ENCODE measurements at regions not wholly inside any gene's neighbourhood (a gene's known extent, or its start where the extent isn't known, plus 50 kb on each side); places are given as distances from the start of the nearest gene placed in this dataset.

DNA sequence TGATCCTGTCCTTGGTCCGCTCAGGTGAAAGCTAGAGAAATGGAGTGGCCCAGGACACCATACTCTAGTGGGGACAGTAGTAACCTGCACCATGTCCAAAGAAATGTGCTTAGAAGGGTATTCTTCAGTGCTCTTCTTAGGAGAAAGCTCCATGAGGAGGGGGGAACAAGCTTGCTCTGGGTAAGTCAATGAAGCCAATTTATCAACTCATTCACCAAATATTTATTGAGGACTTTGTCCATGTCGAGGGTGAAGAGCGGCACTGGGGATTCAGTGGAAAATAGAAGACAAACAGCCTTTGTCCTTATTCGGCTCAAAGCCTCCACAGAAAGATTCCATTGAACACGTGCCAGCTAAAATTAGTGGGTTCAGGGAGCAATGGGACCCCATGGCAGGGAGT is 677.8 kb downstream of the BCL11B start:
- intact Hi-C loops (cut with DNase I) = no loop called here
- H3K27ac ChIP-seq = no peak overlapping the region
- H3K4me1 ChIP-seq = no peaks in the 10 kb centered on the region
- no peak overlapping the region for H3K4me3 ChIP-seq
- H3K9me3 ChIP-seq = no peaks in the 10 kb centered on the region
- H3K36me3 ChIP-seq = no peaks in the 10 kb centered on the region
- no peak overlapping the region for H3K9ac ChIP-seq (ENCODE audit: low read depth in 2 of 2, low read length in 2 of 2)
- DNase-seq = no peak
- no peaks in the 10 kb centered on the region for H3K27me3 ChIP-seq
- TF ChIP-seq, protein P1, sequence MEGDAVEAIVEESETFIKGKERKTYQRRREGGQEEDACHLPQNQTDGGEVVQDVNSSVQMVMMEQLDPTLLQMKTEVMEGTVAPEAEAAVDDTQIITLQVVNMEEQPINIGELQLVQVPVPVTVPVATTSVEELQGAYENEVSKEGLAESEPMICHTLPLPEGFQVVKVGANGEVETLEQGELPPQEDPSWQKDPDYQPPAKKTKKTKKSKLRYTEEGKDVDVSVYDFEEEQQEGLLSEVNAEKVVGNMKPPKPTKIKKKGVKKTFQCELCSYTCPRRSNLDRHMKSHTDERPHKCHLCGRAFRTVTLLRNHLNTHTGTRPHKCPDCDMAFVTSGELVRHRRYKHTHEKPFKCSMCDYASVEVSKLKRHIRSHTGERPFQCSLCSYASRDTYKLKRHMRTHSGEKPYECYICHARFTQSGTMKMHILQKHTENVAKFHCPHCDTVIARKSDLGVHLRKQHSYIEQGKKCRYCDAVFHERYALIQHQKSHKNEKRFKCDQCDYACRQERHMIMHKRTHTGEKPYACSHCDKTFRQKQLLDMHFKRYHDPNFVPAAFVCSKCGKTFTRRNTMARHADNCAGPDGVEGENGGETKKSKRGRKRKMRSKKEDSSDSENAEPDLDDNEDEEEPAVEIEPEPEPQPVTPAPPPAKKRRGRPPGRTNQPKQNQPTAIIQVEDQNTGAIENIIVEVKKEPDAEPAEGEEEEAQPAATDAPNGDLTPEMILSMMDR (IDR thresholded peaks at IDR 0.05) = no peak

DNA sequence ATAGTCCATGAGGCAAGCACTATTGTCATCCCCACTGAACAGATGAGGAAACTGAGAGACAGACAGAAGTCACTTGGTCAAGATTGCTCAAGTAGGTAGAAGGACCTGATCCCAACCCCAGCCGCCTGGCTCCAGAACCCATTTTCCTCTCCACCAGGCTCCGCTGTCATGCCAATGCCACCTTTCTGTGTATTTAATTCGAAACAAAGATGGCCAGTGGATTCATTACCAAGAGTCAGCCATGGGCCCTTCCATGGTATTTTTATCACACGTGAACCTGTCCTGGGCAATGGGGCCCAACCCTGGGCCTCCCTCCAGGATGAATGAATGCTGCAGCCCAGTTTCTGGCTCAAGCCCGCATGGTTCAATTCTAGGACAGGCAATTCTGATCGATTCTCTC is 673.4 kb downstream of the BCL11B start:
- DNase-seq = no peak
- Histone ChIP-seq H3K9me3 (no peaks in the 10 kb centered on the region), H3K4me1 (no peaks in the 10 kb centered on the region), H3K4me3 (no peak overlapping the region), H3K36me3 (no peaks in the 10 kb centered on the region), H3K9ac (ENCODE audit: low read depth in 2 of 2, low read length in 2 of 2) (no peak overlapping the region), H3K27me3 (no peaks in the 10 kb centered on the region), H3K27ac (no peak overlapping the region)
- intact Hi-C loops (cut with DNase I) = no loop called here
- TF ChIP-seq, protein P1 (IDR thresholded peaks at IDR 0.05) = no peak

DNA sequence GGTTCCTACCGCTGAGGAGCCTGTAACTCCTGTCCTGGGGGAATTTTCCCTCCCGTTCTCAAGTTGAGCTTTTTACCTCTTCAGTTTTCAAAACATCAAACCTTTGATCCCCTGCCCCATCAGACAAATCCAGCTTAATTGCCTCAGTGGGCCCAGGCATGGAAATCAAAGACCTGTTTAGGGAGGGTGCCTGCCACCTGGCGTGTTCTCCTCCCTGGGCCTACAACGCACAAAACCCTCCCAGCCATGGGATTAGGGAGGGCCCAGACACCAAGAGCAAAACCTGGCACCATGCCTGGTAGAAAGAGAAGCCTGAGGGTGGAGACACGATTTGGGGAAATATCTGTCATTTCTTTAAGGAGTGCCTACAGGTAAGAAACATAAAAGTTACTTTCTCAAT is 672.9 kb downstream of the BCL11B start:
- TF ChIP-seq, protein P1 (IDR thresholded peaks at IDR 0.05) = no peak
- intact Hi-C loops (cut with DNase I) = no loop called here
- Histone ChIP-seq H3K27ac (no peak overlapping the region), H3K36me3 (no peaks in the 10 kb centered on the region), H3K27me3 (no peaks in the 10 kb centered on the region), H3K9me3 (no peaks in the 10 kb centered on the region), H3K4me1 (no peaks in the 10 kb centered on the region), H3K4me3 (no peak overlapping the region), H3K9ac (ENCODE audit: low read depth in 2 of 2, low read length in 2 of 2) (no peak overlapping the region)
- DNase-seq = no peak

DNA sequence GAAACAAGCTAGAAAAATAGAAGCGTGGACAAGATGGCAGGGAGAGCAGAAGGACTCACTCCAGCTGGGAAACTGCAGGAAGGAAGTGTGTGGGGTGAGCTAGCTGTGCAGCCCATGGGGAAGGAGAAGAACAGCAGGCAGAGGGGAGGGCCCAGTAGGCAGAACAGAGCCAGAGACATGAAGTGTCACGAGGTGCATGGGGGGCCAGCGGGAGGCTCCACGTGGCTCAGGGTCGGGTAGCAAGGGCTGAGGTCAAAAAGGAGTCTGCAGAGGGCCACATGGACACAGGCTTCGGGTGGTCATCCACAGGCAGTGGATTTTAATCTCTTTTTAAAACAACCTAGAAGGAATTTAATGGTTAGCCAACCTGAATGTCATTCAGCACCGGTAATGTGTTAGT is 669.0 kb downstream of the BCL11B start:
- H3K9me3 ChIP-seq = no peaks in the 10 kb centered on the region
- H3K4me1 ChIP-seq = no peaks in the 10 kb centered on the region
- H3K4me3 ChIP-seq = no peak overlapping the region
- intact Hi-C loops (cut with DNase I) = no loop called here
- H3K36me3 ChIP-seq = no peaks in the 10 kb centered on the region
- TF ChIP-seq, protein P1 (IDR thresholded peaks at IDR 0.05) = no peak
- no peak overlapping the region for H3K27ac ChIP-seq
- no peak for DNase-seq
- no peak overlapping the region for H3K9ac ChIP-seq (ENCODE audit: low read depth in 2 of 2, low read length in 2 of 2)
- H3K27me3 ChIP-seq = no peaks in the 10 kb centered on the region

DNA sequence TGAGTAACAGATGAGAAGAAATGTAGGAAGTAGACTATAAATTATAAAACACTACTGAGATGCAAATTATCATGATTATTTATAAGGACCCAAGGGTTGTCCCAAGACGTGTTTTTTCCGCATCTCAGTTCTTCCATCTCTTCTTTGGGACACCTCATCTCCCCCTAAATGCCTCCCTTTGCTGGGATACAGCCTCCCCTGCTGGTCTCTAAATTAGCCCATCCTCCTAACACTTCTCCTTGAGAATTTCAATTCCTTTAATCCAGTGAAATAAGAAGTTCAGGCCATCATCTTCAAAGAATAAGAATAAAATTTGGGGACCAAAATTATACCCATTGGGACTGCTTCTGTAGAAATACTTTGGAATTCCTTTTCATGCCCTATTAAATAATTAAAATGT is 667.0 kb downstream of the BCL11B start:
- TF ChIP-seq, protein P1 (IDR thresholded peaks at IDR 0.05) = no peak
- Histone ChIP-seq H3K9me3 (no peaks in the 10 kb centered on the region), H3K27ac (no peak overlapping the region), H3K27me3 (no peaks in the 10 kb centered on the region), H3K4me3 (no peak overlapping the region), H3K4me1 (no peaks in the 10 kb centered on the region), H3K9ac (ENCODE audit: low read depth in 2 of 2, low read length in 2 of 2) (no peak overlapping the region), H3K36me3 (no peaks in the 10 kb centered on the region)
- no peak for DNase-seq
- intact Hi-C loops (cut with DNase I) = no loop called here

All from colonic mucosa (tissue), 4 donors.